ENCODE measurements at regions not wholly inside any gene's neighbourhood (a gene's known extent, or its start where the extent isn't known, plus 50 kb on each side); places are given as distances from the start of the nearest gene placed in this dataset.

DNA sequence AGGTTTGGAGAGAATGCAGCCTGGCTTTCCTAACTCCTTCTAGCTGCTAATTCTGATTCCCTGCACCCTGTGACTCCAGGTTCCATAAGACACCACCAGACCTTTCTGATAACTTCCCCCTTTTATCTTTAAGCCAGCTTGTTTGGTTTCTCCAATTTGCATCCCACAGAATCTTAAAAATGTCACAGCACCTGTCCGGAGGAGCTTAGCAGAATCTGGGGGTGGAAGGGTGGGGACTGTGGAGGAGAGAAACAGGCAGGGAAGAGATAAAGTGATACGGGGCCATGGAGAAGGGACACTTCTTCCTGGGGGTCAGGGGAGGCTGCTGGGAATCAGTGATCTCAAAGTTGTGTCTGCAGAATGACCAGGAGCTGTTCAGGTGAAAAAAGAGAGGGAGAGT lies 59.4 kb downstream of the FOXL1 start:
- H3K9me3 ChIP-seq, result no peaks in the 10 kb centered on the region
- ATAC-seq (ENCODE audit: insufficient number of reproducible peaks, low FRiP score, low read depth) (no peak), DNase-seq (ENCODE audit: low spot score) (no peak)
- TF ChIP-seq, protein P1, sequence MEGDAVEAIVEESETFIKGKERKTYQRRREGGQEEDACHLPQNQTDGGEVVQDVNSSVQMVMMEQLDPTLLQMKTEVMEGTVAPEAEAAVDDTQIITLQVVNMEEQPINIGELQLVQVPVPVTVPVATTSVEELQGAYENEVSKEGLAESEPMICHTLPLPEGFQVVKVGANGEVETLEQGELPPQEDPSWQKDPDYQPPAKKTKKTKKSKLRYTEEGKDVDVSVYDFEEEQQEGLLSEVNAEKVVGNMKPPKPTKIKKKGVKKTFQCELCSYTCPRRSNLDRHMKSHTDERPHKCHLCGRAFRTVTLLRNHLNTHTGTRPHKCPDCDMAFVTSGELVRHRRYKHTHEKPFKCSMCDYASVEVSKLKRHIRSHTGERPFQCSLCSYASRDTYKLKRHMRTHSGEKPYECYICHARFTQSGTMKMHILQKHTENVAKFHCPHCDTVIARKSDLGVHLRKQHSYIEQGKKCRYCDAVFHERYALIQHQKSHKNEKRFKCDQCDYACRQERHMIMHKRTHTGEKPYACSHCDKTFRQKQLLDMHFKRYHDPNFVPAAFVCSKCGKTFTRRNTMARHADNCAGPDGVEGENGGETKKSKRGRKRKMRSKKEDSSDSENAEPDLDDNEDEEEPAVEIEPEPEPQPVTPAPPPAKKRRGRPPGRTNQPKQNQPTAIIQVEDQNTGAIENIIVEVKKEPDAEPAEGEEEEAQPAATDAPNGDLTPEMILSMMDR (IDR thresholded peaks at IDR 0.05), result no peak
- peaks cover 0 to 33% of the 10 kb centered on the region in 2 donors for H3K4me1 ChIP-seq (ENCODE audit: control insufficient read depth in 1 of 2, low read depth in 2 of 2)
- H3K27me3 ChIP-seq (replicated peaks; ENCODE audit: insufficient read depth), result no peaks in the 10 kb centered on the region
- H3K4me3 ChIP-seq, result no peak overlapping the region
- no peaks in the 10 kb centered on the region for H3K36me3 ChIP-seq
- H3K27ac ChIP-seq, result no peak overlapping the region

- DNase-seq (ENCODE audit: low spot score), result no peak
- Histone ChIP-seq H3K27me3 (replicated peaks; ENCODE audit: insufficient read depth) (no peaks in the 10 kb centered on the region), H3K4me3 (no peak overlapping the region), H3K36me3 (no peaks in the 10 kb centered on the region), H3K9me3 (no peaks in the 10 kb centered on the region), H3K27ac (no peak overlapping the region), H3K4me1 (ENCODE audit: control insufficient read depth in 1 of 2, low read depth in 2 of 2) (peaks cover 0 to 33% of the 10 kb centered on the region in 2 donors)
- no peak for ATAC-seq (ENCODE audit: insufficient number of reproducible peaks, low FRiP score, low read depth)
- TF ChIP-seq, protein P1 (IDR thresholded peaks at IDR 0.05), result no peak
Measured at GRCh38 chr16:86638642-86639041, 60.3 kb downstream of the FOXL1 start.

- Histone ChIP-seq H3K27ac (no peak overlapping the region), H3K4me1 (ENCODE audit: control insufficient read depth in 1 of 2, low read depth in 2 of 2) (peaks cover 0 to 28% of the 10 kb centered on the region in 2 donors), H3K27me3 (replicated peaks; ENCODE audit: insufficient read depth) (no peaks in the 10 kb centered on the region), H3K9me3 (no peaks in the 10 kb centered on the region), H3K4me3 (no peak overlapping the region), H3K36me3 (no peaks in the 10 kb centered on the region)
- ATAC-seq (ENCODE audit: insufficient number of reproducible peaks, low FRiP score, low read depth) (no peak), DNase-seq (ENCODE audit: low spot score) (no peak)
- TF ChIP-seq, protein P1 (IDR thresholded peaks at IDR 0.05), result no peak
Measured at GRCh38 chr16:86639354-86639753, 61.0 kb downstream of the FOXL1 start.

- no peaks in the 10 kb centered on the region for H3K36me3 ChIP-seq
- H3K27me3 ChIP-seq (replicated peaks; ENCODE audit: insufficient read depth), result no peaks in the 10 kb centered on the region
- no peak for DNase-seq (ENCODE audit: low spot score)
- ATAC-seq (ENCODE audit: insufficient number of reproducible peaks, low FRiP score, low read depth), result no peak
- no peak overlapping the region for H3K4me3 ChIP-seq
- H3K9me3 ChIP-seq, result no peaks in the 10 kb centered on the region
- H3K27ac ChIP-seq, result no peak overlapping the region
- TF ChIP-seq, protein P1 (IDR thresholded peaks at IDR 0.05), result no peak
- peaks cover 0 to 18% of the 10 kb centered on the region in 2 donors for H3K4me1 ChIP-seq (ENCODE audit: control insufficient read depth in 1 of 2, low read depth in 2 of 2)
Measured at GRCh38 chr16:86640265-86640843, 62.0 kb downstream of the FOXL1 start.

- H3K4me1 ChIP-seq (ENCODE audit: control insufficient read depth in 1 of 2, low read depth in 2 of 2), result peaks cover 0 to 4% of the 10 kb centered on the region in 2 donors
- TF ChIP-seq, protein P1 (IDR thresholded peaks at IDR 0.05), result no peak
- peaks cover 2% of the 10 kb centered on the region for H3K36me3 ChIP-seq
- H3K27ac ChIP-seq, result no peak overlapping the region
- ATAC-seq (ENCODE audit: insufficient number of reproducible peaks, low FRiP score, low read depth) (no peak), DNase-seq (ENCODE audit: low spot score) (no peak)
- no peaks in the 10 kb centered on the region for H3K27me3 ChIP-seq (replicated peaks; ENCODE audit: insufficient read depth)
- no peaks in the 10 kb centered on the region for H3K9me3 ChIP-seq
- no peak overlapping the region for H3K4me3 ChIP-seq
Measured at GRCh38 chr16:86642087-86642486, 63.7 kb downstream of the FOXL1 start.

Measured in thoracic aorta (tissue), 2 donors.